NCI-H345 treated with DMSO at 0.1 percent for 48 hours (cell line): ENCODE measurements at regions not wholly inside any gene's neighbourhood (a gene's known extent, or its start where the extent isn't known, plus 50 kb on each side); places are given as distances from the start of the nearest gene placed in this dataset.
"Not testable (repeated sequence)": the region's sequence is repeated elsewhere in the genome, so short reads cannot be mapped to it uniquely, and the experiment has no call there.

ENCODE experiments used
- DNase-seq: peaks from one replicate; lab custom pipeline; 2025; ENCODE audit not compliant: unreplicated experiment; lab: John Stamatoyannopoulos, UW

DNA sequence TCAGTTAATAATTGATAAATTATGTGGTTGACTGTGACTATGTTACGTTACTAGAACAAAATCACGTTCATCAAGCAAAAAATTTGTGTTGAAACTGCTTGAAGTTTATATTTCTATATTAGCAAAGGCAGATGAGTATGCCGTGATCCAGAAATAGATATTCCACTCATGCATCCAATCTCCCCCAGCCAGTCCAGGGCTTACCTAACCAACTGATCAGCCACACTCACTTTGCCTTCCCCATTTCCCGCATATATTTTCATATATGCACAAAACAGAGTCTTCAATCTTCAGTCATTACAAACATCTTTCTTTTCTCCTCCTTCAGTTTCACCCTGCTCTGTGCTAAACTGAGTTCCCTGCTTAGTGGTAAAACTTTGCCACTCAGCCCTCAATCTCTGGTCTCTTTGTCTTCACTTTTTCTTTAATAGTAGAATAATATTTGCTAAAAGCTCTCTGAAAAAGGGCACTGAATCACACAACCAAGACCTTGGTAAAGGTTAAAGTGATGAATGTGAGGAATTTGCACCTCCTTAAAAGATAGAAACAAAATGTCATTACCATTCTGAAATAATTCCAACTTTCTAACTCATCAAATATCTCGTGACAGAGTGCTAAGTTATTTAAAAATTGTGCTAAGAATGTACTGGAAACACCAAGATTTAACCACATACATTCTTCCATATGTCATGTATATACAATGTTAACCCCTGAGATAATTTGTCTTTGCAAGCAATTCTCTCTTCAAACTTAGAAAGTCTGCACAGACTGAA, 893.2 kb upstream of the CRIM1 start:
- DNase-seq = no peak

DNA sequence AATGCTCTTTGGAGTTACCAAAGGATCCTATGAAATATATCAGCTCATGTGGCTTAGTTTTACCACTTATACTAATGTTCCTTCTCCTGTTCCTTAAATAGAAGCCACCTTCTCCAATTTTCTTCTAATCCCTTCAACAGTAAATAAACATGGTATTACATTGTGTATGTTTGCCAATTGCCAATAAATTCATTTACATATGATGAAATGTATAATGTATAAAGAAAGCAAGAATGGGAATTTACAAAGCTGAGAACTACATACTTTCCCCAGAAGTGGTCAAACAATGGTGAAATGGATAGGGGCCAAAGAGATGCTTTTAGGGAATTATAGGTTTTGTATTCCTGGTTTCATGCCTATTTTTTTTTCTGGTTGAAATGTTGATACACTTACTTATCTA, 894.2 kb upstream of the CRIM1 start:
- DNase-seq = no peak

DNA sequence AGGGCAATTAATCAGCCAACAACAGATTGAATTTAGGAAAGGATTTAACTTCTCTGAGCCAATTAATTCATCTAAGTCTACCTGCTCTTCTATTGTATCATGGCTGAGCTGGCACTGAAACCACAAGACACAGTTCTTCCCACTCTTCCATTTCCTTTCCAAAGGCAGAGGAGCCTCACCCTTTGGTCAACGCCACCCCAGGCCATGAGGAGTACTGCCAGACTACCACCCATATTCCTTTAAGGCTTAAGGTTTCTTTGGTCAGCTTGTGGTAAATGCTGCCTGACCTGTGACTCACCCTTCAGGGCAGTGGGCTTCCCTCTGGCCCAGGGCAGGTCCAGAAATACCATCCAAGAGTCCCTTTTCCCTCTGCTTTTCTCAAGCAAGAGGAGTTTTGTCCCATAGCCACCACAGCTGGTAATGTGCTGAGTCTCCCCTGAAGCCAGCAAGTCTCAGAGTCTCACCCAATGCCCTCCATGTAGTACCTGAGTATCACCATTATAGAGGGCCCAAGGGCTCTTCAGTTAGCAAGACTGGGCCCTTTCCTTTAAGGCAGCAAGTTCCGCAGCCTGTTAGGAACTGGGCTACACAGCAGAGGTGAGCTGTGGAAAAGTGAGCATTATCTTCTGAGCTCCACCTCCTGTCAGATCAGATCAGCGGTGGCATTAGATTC, 900.5 kb upstream of the CRIM1 start:
- no peak for DNase-seq

DNA sequence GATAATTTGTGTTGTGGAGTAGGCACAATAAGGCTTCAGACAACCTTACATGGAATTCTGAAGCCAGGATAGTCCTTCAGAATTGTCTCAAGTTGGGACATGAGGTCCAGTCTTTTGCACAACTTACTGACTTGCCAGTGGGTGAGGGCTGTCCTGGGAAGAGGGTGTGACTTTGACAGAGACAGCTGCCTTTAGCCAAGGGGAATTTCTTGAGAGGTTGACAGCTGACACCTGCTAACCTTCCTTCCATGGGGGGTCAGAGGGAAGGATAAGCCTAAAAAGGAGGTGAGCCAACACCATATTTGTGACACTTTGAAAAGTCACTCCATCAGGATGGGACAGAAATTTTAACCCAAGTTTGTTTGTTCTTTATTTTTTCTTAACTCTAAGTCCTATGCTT, 907.8 kb upstream of the CRIM1 start:
- no peak for DNase-seq

DNA sequence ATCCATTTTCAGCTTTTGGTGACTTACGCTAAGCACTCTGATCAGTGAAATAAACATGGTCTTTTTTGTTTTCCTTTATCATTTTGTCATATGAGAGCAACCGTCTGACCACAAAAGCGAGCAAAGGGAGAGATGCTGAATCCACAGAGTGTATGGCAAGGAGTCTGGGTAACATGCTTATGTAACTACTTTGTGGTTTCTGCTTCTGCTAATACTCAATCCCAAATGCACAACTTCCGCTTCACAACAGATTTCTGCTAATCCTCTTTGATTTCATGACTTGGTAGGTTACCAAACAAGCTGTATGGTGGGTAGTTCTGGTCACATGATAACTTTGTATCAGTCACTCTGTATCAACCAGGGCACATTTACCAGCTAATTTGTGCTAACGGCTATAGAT, 908.4 kb upstream of the CRIM1 start:
- no peak for DNase-seq

DNA sequence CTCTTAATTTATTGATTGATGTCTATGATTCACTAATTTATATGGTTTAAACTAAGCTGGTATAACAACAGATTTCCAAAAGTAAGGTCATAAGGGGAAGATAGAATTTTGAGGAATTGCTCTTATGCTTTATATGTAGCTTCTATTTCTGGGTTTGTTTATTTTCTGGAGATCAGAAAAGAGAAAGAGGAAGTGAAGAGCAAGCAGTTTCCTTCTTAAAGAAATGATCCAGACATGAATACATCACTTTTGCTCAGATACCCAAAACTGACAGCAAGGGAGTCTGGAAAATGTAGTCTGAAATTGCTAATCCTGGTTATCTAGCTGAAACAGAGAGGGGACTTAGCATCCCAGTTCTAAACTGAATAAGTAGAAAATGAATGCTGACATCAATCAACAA, 912.5 kb upstream of the CRIM1 start:
- DNase-seq = no peak

DNA sequence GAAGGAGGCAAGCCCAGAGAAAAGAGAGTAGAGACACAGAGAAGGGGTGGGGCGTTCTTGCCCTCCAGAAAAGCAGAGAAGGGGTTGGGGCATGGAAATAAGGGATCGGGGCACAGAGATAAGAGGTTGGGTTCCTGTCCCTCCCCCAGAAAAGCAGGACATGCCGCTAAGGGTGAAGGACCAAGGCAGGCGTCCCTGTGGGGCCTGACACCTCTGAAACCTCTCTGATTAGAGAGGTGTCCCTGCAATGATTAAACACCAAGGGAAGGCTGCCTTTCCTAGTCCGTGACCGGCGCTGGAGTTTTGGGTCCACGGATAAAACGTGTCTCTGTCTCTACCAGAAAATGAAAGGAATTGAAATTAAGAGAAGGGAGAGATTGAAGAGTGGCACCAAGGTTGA, 914.0 kb upstream of the CRIM1 start:
- DNase-seq = not testable (repeated sequence)

DNA sequence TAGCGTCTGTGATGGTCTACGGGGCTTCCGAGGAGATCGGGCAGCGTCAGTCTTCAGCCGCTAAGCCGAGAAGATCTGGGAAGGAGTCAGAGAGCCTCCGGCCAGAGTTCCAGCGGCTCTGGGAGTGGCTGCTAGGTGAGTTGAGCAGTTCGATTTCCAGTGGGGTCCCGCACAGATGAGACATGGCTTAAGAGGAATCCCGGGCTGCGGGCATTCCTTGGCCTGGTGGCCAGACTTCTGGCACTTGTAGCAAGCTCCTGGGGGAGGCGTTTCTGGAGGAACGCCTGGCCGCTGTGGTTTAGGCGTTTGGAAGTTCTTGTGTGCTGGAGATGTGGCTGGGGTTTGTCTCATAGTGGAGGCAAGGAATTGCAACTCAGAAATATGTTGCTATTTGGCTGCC, 915.3 kb upstream of the CRIM1 start:
- DNase-seq = not testable (repeated sequence)

DNA sequence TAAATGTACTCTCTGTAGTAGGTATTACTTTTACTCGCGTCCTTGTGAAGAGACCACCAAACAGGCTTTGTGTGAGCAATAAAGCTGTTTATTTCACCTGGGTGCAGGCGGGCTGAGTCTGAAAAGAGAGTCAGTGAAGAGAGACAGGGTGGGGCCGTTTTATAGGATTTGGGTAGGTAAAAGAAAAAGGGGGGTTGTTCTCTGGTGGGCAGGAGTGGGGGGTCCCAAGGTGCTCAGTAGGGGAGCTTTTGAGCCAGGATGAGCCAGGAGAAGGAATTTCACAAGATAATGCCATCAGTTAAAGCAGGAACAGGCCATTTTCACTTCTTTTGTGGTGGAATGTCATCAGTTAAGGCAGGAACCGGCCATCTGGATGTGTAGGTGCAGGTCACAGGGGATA, 918.7 kb upstream of the CRIM1 start:
- DNase-seq = not testable (repeated sequence)

DNA sequence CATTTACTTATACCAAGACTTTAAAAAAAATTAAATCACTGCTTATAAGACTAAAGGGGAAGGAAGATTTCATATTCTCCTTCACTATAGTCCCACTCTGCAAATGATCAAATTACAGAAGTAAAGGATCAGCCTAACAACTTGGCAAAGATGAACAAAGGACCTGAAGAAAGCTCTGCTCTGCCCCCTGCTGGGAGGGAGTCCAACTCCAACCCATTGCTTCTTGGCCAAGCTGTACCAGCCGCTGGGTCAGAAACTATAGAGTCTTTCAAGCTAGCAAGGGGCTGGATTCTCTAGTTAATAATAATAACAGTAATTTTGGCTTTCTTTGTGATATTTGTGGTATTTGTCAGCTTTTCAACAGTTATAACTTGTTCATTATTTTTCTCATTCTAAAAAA, 927.0 kb upstream of the CRIM1 start:
- no peak for DNase-seq

DNA sequence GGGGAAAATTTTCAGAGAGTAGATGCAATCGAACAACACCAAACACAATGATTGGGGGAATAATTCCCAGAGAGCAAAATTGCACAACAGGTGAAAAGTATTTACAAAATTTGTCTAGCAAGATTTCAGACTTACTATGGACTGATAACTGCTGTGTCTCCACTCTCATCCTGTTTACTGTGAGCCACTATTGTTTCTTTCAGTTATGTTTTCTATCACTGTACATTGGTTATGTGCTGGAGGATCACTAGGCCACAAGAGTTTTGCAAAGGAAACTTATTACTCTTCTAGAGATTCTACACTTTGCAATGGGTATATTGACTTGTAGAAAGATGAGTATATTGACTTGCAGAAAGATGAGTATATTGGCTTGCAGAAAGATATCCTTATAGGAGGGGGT, 934.1 kb upstream of the CRIM1 start:
- DNase-seq = no peak

DNA sequence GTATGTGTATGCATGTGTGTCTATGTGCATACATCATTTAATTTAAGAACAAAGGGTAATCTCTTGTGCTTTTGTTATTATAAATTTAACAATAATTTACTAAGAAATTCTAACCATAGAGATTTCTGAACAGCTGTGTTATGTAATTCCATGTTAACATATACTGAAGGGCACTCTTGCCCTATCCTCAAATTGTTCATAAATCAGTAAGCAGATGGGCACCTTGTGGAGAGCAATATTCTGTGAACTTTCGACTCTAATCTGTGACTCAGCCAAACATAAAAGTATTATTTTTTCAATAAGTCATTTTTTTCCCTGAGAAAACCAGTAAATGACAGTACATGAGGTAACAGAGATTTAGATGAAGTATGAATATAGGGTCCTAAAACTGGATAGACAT, 938.3 kb upstream of the CRIM1 start:
- no peak for DNase-seq

DNA sequence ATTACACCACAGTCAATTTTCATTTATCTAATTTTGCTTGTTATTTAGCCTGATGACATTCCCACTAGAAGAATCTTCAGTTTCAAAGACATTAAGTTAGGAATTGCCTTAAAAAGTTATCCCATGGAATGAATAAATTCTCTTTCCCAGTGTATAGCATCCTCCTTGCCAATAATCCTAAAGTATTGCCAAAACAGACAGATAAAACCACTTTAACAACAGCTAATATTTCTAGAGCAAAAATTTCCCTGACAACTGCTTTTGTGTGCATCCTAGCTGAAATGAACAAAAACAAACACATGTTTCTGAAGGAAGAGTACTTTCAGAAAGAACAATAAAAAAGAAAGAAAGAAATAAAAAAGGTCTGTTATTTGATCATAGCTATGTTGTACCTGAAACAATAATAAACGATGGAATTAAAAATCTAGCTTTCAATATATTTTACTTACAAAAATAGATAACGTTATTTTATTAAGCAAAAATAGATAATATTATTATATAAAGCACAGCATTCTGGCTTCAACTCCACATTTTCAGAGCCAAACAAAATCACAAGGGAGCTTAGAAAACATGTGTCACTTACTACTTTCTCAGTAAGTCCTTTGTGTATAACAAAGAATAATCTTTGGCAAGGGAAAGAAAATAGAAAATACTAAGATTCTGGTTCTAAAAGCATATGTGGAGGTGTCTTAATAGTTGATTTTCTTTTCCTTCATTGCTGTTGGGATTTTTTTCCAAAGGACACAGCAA, 939.0 kb upstream of the CRIM1 start:
- no peak for DNase-seq

DNA sequence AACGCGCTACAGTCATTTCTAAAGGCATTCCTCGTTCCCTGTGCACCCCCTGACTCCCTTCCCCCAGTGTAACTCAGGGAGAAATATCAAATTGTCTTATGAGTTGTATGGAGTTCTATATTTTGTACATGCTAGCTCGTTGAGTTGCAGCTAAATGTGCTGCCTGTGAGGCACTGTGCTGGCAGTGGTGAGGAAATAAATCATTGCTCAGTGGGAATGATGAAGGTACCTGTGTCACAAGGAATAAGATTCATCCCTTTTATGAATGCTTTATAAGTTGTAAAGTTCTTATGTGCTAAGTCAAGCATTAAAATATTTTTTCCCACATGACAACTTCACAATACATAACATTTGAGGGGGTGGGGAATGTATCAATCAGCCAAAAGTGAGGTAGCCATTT, 939.6 kb upstream of the CRIM1 start:
- no peak for DNase-seq

DNA sequence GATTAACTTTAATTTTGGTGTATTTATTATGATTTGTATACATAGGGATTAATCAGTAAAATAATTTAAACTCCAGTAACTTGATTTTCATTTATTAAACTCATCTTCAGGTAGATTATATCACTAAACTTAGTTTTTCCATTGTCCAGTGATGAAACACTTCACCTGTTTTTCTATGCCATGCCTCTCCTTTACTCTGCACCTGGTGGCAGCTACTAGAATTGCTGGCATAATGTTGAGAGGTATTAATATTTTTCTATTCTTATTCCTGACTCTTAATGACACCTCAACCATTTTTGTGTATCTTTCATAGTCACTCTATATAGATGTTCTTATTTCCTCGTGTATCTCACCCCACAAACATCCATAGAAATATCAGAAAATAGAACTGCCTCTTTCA, 940.3 kb upstream of the CRIM1 start:
- DNase-seq = no peak

DNA sequence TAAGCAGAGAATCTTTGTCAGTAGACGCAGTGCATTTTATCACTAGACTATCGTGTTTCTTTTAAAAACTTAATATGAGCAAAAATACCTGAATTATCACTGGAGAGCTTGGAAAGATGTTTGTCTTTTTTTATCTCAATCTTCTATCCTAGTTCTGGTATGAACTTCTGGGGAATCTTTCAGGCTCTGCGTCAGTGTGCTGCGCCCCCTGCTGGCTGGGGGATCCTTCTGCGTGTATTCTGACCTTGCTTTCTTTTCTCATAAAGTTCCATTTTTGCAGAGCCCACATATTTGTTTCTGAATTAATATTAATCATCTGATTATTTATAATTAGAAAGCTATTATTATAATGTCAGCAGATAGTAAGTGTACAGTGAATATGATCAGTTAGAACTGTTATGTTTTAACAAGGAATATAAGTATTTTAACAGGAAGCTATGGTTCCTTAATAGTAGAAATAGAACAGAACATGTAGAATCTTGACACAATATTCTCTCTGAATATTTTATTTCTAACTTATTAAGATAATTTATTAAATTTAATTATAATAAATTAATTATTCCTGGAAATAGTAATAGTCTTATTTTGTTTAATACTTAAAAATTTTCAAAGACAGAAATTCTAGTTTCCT, 945.0 kb upstream of the CRIM1 start:
- DNase-seq = no peak

DNA sequence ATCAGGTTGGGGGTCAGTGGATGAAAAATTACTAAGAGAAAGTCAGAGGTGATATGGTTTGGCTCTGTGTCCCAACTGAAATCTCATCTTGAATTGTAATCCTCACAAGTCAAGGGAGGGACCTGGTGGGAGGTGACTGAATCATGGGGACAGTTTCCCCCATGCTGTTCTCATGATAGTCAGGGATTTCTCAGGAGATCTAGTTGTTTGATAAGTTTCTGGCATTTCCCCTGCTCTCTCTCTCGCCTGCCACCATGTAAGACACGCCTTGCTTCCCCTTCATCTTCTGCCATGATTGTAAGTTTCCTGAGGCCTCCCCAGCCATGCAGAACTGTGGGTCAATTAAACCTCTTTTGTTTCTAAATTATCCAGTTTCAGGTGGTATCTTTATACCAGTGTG, 945.8 kb upstream of the CRIM1 start:
- DNase-seq = no peak

DNA sequence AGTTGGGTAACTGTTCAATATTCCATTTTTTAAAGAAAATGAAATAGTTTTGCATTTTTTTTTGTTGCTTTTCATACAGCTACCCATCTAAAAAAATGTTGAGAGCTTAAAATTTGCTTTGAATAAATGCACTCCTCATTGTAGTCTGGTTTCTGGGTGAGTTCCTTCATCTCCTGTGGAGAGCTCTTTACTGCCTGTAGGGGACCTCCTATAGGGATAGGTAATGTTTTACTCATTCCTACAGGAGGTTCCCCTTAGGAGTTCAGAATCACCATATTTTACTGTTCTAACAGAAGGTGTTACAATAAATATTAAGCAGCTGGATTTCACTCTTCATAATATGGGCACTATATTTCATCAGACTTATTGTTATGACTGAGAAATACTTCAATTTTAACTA, 947.3 kb upstream of the CRIM1 start:
- DNase-seq = no peak

DNA sequence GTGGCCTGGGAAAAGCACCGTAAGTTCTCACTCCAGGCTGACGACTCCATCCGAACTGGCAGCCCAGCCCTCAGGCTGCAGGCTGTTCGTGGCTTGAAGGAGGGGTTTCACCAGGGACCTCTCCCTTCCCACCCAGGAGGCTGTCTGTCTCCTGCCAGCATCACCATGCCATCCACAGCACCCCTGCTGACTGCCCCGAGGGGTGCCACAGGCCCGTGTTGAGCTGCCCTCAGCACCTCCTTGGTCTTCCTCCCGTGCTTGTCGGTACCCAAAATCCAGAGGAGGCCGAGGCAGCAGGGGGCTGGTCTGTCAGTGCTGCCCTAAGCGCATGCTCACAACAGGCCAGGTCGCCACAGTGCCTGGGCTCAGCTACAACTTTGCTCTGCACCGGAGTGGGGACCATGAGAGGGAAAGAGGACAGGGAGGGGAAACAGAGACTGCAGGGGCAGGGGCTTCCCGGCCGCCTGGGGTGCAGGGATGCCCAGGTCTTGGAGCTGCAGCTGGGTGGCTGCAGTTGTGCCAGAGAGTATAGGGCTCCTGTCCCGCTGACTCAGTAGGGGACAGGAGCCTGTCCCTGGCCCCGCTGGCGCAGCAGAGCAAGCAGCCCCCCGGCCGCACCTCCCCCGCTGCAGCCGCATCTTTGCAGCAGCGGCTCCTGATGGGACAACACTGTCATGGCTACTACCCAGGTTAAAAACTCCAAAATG, 963.7 kb upstream of the CRIM1 start:
- DNase-seq = no peak

DNA sequence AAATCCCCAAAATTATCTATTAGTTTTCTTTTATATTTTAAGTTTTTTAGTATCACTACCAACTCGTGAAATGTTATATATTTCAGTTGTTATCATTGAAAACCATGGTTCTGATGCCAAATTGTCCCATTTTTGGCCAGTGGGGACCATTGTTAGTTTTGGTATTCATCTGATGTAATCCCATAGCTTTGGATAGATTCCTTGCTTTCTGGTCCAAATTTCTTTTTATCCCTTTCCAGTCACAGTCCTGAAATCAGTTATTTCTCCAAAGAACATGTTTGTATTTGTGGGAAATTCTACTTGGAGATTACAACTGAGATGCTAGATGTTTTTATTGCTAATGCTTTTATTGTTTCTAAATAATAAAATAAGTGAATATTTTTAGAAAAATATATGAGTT, 976.8 kb upstream of the CRIM1 start:
- DNase-seq = no peak

DNA sequence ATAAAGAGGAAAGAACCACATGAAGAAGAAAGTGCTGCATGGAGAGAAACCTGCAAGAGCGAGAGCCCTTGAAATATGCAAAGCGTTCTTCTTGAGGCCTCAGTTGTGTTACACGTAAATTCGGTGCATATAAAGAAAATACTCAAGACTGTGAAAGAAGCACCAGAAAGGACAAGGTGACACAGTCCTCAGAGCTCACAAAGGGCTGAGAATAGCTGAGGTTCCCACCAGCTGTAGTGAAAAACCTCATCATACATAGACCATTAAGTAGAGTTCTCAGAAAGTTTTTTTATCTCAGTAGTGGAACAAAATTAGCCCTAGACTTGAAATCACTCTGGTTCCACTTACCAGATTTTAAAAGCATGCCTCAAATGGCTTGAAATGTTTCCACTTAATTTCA, 980.7 kb upstream of the CRIM1 start:
- DNase-seq = no peak
